Mesothelial cell of epicardium (in vitro differentiated cells): ENCODE measurements at regions not wholly inside any gene's neighbourhood (a gene's known extent, or its start where the extent isn't known, plus 50 kb on each side); places are given as distances from the start of the nearest gene placed in this dataset.
"Not testable (repeated sequence)": the region's sequence is repeated elsewhere in the genome, so short reads cannot be mapped to it uniquely, and the experiment has no call there.

Source experiments
- DNase-seq, 2 experiments: peaks; one replicate each; pipeline ENCODE4 v3.0.0; 2021; ENCODE audit warnings: low spot score in 2 of 2; ENCODE audit not compliant: unreplicated experiment in 2 of 2
- H3K27ac Mint-ChIP-seq: 2 replicates; pipeline ENCODE4 v1.8.0; 2021; ENCODE audit warnings: mixed read lengths
- H3K27me3 Mint-ChIP-seq: 2 replicates; pipeline ENCODE4 v1.8.0; 2021; ENCODE audit warnings: low read depth, mixed read lengths
- H3K36me3 Mint-ChIP-seq: 2 replicates; pipeline ENCODE4 v1.8.0; 2021; ENCODE audit warnings: mixed read lengths
- H3K4me1 Mint-ChIP-seq: 2 replicates; pipeline ENCODE4 v1.8.0; 2021; ENCODE audit warnings: mixed read lengths
- H3K4me3 Mint-ChIP-seq: 2 replicates; pipeline ENCODE4 v1.8.0; 2021; ENCODE audit warnings: mild to moderate bottlenecking, moderate library complexity, mixed read lengths
- H3K9me3 Mint-ChIP-seq: 2 replicates; pipeline ENCODE4 v1.8.0; 2021; ENCODE audit warnings: mixed read lengths
- TF ChIP-seq, protein P1 (sequence below): fragments of 200-600 bp; sonication (generic); IDR thresholded peaks from one replicate; pipeline ENCODE4 v1.5.0; 2021; ENCODE audit warnings: antibody characterized with exemption; ENCODE audit not compliant: unreplicated experiment

DNA sequence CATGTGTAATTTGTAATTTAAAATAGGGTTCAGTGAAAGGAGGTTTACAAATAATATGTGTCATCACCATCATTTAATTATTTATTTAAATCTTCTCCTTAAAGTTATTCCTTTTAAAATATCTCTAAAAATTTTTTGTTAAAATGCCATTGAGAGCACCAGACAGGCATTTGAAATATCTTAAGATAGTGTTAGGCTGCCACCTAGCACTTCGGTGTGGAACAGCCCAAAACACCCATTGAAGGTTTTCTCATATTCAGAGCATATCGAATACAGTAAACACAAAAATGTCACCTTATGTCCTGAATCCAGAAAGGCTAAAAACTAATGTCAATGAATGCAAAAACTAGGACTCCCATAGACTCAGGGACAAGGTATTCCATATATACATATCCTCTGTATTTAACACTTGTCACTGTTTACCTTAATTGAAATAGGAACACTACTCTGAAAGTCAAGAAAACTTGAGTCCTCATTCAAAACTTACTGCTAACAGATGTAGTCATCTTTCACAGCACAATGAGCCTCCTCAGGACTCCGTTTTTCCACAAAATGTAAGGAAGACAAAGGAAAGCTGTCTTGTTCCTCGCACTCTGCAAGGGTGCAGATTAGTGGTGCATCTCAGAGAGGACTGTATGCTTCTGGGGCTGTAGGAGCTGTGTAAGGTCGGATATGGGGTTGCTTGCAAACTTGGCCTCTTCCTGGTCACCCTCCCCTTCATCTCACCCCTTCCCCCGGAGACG, 329.5 kb downstream of the PAX3 start:
- H3K9me3 Mint-ChIP-seq = peaks cover under 1% of the 10 kb centered on the region
- TF ChIP-seq, protein P1, sequence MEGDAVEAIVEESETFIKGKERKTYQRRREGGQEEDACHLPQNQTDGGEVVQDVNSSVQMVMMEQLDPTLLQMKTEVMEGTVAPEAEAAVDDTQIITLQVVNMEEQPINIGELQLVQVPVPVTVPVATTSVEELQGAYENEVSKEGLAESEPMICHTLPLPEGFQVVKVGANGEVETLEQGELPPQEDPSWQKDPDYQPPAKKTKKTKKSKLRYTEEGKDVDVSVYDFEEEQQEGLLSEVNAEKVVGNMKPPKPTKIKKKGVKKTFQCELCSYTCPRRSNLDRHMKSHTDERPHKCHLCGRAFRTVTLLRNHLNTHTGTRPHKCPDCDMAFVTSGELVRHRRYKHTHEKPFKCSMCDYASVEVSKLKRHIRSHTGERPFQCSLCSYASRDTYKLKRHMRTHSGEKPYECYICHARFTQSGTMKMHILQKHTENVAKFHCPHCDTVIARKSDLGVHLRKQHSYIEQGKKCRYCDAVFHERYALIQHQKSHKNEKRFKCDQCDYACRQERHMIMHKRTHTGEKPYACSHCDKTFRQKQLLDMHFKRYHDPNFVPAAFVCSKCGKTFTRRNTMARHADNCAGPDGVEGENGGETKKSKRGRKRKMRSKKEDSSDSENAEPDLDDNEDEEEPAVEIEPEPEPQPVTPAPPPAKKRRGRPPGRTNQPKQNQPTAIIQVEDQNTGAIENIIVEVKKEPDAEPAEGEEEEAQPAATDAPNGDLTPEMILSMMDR = peak; percentile 57
- DNase-seq = no peak
- peaks cover 8% of the 10 kb centered on the region for H3K4me1 Mint-ChIP-seq
- H3K27me3 Mint-ChIP-seq = peaks cover 18% of the 10 kb centered on the region
- H3K36me3 Mint-ChIP-seq = no peaks in the 10 kb centered on the region
- H3K4me3 Mint-ChIP-seq = no peak overlapping the region
- H3K27ac Mint-ChIP-seq = no peak overlapping the region

DNA sequence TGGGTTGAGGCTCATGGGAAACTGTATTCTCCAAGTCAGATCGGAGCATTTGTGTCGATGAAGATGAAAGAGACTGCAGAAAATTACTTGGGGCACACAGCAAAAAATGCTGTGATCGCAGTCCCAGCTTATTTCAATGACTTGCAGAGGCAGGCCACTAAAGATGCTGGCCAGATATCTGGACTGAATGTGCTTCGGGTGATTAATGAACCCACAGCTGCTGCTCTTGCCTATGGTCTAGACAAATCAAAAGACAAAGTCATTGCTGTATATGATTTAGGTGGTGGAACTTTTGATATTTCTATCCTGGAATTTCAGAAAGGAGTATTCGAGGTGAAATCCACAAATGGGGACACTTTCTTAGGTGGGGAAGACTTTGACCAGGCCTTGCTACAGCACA, 336.6 kb downstream of the PAX3 start:
- Mint-ChIP-seq H3K27me3 (no peaks in the 10 kb centered on the region), H3K4me3 (no peak overlapping the region), H3K36me3 (no peaks in the 10 kb centered on the region), H3K9me3 (no peaks in the 10 kb centered on the region), H3K4me1 (peaks cover 2% of the 10 kb centered on the region), H3K27ac (no peak overlapping the region)
- no peak for DNase-seq
- TF ChIP-seq, protein P1 = no peak

DNA sequence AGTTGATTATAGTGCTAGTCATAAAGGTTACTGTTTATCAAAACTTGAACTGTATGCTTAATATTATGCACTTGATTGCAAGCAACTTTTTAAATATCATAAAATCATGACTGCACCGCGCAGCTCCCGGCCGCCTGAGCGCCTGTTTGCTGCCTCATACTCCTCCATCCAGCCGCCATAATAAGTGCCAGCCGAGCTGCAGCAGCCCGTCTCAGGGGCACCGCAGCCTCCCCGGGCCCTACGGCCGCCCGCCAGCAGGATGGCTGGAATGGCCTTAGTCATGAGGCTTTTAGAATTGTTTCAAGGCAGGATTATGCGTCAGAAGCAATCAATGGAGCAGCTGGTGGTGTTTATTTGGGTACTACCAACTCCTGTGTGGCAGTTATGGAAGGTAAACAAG, 337.2 kb downstream of the PAX3 start:
- no peaks in the 10 kb centered on the region for H3K36me3 Mint-ChIP-seq
- H3K4me1 Mint-ChIP-seq = peaks cover 2% of the 10 kb centered on the region
- TF ChIP-seq, protein P1 = no peak
- DNase-seq = no peak
- no peak overlapping the region for H3K4me3 Mint-ChIP-seq
- H3K9me3 Mint-ChIP-seq = no peaks in the 10 kb centered on the region
- no peaks in the 10 kb centered on the region for H3K27me3 Mint-ChIP-seq
- no peak overlapping the region for H3K27ac Mint-ChIP-seq

DNA sequence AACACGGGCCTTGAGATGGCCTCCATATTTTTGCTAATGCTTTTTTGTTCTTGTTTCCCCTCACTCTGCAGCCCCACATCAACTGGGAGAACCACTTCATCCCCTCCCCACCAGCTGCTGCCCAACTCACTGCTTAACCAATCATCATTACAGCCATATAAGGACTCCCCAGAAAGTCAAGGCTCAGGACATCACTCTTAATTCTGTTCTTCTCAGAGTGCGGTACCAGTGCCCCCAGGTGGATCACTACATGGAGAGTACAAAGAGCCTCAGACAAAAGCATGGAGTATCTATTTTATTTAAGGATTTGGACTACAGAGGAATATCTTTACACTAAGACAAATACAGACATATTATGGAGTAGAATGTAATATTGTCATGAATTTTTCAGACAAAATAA, 340.6 kb downstream of the PAX3 start:
- no peaks in the 10 kb centered on the region for H3K4me1 Mint-ChIP-seq
- no peak overlapping the region for H3K27ac Mint-ChIP-seq
- TF ChIP-seq, protein P1 = no peak
- H3K9me3 Mint-ChIP-seq = no peaks in the 10 kb centered on the region
- no peaks in the 10 kb centered on the region for H3K36me3 Mint-ChIP-seq
- DNase-seq = no peak
- H3K27me3 Mint-ChIP-seq = no peaks in the 10 kb centered on the region
- no peak overlapping the region for H3K4me3 Mint-ChIP-seq

DNA sequence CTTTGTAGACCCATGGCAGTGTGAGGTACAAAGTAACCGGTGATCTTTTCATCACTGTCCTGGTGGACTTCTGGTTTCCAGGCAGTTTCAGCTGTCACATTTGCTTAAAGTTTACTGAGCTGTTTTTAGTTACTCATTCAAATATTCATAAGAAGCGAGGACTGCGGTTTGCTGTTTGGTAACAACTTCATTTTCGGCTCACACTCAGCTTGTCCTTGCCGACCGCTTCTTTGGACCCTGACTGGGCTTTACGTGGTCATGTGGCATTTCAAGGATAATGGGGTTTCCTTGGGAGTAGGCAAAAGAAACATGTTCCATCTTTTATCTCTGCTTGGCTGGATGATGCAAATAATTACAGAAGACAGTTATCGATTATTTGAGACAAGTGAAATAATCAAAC, 350.7 kb downstream of the PAX3 start:
- Mint-ChIP-seq H3K4me1 (peaks cover under 1% of the 10 kb centered on the region), H3K4me3 (no peak overlapping the region), H3K36me3 (no peaks in the 10 kb centered on the region), H3K27ac (no peak overlapping the region), H3K27me3 (peaks cover 8% of the 10 kb centered on the region), H3K9me3 (peaks cover 5% of the 10 kb centered on the region)
- no peak for DNase-seq
- TF ChIP-seq, protein P1 = no peak

DNA sequence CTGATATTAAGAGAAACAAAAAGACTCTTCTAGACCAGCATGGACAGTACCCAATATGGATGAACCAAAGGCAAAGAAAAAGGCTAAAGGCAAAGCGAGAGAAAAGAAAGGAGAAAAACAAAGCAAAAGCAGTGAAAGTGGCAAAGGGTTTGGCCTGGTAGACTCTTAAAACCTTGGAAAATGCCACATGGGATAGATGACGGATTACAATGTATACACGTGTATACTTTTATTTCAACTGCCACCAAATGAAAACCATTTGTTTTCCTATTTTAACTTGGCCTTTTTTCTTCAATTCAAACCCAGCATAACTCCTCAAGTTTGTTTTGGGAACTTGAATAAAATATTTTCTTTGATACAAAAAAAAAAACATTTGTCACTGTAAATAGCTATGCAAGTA, 354.3 kb downstream of the PAX3 start:
- not testable (repeated sequence) for DNase-seq, H3K27ac Mint-ChIP-seq, H3K36me3 Mint-ChIP-seq, H3K9me3 Mint-ChIP-seq, H3K4me1 Mint-ChIP-seq, H3K27me3 Mint-ChIP-seq, H3K4me3 Mint-ChIP-seq
